H9 (cell line): ENCODE measurements at regions not wholly inside any gene's neighbourhood (a gene's known extent, or its start where the extent isn't known, plus 50 kb on each side); places are given as distances from the start of the nearest gene placed in this dataset.

Source experiments
- DNase-seq: peaks from one replicate; pipeline ENCODE4 v3.0.0-alpha.2; 2017
- H2AFZ ChIP-seq: one replicate; pipeline ENCODE4 v1.6.1; 2013; ENCODE audit warnings: mild to moderate bottlenecking, low read length, control low read depth, moderate library complexity
- H2AK5ac ChIP-seq: 2 replicates; pipeline ENCODE4 v1.6.1; 2013; ENCODE audit warnings: low read length, control low read depth, mixed read lengths; ENCODE audit not compliant: insufficient read length
- H2BK120ac ChIP-seq: one replicate; pipeline ENCODE4 v1.6.1; 2013; ENCODE audit warnings: low read depth, mild to moderate bottlenecking, low read length, control low read depth, inconsistent platforms; ENCODE audit not compliant: poor library complexity, severe bottlenecking
- H2BK12ac ChIP-seq: 2 replicates; pipeline ENCODE4 v1.6.1; 2013; ENCODE audit warnings: low read length, control low read depth, mixed read lengths, low read depth; ENCODE audit not compliant: insufficient read length
- H2BK15ac ChIP-seq: 2 replicates; pipeline ENCODE4 v1.6.1; 2013; ENCODE audit warnings: low read depth, low read length, control low read depth
- H2BK20ac ChIP-seq: one replicate; pipeline ENCODE4 v1.6.1; 2013; ENCODE audit warnings: low read depth, mild to moderate bottlenecking, low read length, control low read depth, inconsistent platforms; ENCODE audit not compliant: poor library complexity, severe bottlenecking
- H2BK5ac ChIP-seq: 2 replicates; pipeline ENCODE4 v1.6.1; 2013; ENCODE audit warnings: low read length, control low read depth, mixed read lengths; ENCODE audit not compliant: insufficient read length
- H3K14ac ChIP-seq: 2 replicates; pipeline ENCODE4 v1.6.1; 2013; ENCODE audit warnings: low read length, control low read depth; ENCODE audit not compliant: insufficient read depth
- H3K18ac ChIP-seq: 2 replicates; pipeline ENCODE4 v1.6.1; 2013; ENCODE audit warnings: low read depth, mild to moderate bottlenecking, mixed read lengths, low read length, control low read depth; ENCODE audit not compliant: insufficient read length
- H3K23ac ChIP-seq: 2 replicates; pipeline ENCODE4 v1.6.1; 2013; ENCODE audit warnings: low read length, control low read depth, mixed read lengths, low read depth; ENCODE audit not compliant: insufficient read length
- H3K23me2 ChIP-seq: 2 replicates; pipeline ENCODE4 v1.6.1; 2013; ENCODE audit warnings: low read depth, mild to moderate bottlenecking, mixed read lengths, low read length, control low read depth; ENCODE audit not compliant: insufficient read length, poor library complexity, severe bottlenecking
- H3K27ac ChIP-seq: 2 replicates; pipeline ENCODE4 v1.5.1; 2013; ENCODE audit warnings: low read length, control low read depth, mixed read lengths, low read depth; ENCODE audit not compliant: insufficient read length
- H3K27me3 ChIP-seq: 2 replicates; pipeline ENCODE4 v1.6.1; 2013; ENCODE audit warnings: low read length, control low read depth, inconsistent platforms; ENCODE audit not compliant: insufficient read depth
- H3K4ac ChIP-seq: 2 replicates; pipeline ENCODE4 v1.6.1; 2013; ENCODE audit warnings: low read depth, mild to moderate bottlenecking, control low read depth, inconsistent platforms, low read length, moderate library complexity
- H3K4me1 ChIP-seq: 2 replicates; pipeline ENCODE4 v1.6.1; 2013; ENCODE audit warnings: low read length, control low read depth, inconsistent platforms; ENCODE audit not compliant: insufficient read depth
- H3K4me2 ChIP-seq: 2 replicates; pipeline ENCODE4 v1.6.1; 2013; ENCODE audit warnings: low read length, control low read depth, mixed read lengths; ENCODE audit not compliant: insufficient read length, insufficient read depth
- H3K56ac ChIP-seq: 2 replicates; pipeline ENCODE4 v1.6.1; 2013; ENCODE audit warnings: low read depth, mild to moderate bottlenecking, mixed read lengths, low read length, control low read depth; ENCODE audit not compliant: insufficient read length
- H3K79me1 ChIP-seq: 2 replicates; pipeline ENCODE4 v1.6.1; 2013; ENCODE audit warnings: low read depth, mild to moderate bottlenecking, moderate library complexity, low read length, control low read depth, inconsistent platforms; ENCODE audit not compliant: insufficient read depth, poor library complexity, severe bottlenecking
- H3K79me2 ChIP-seq: 2 replicates; pipeline ENCODE4 v1.6.1; 2013; ENCODE audit warnings: low read length, control low read depth, inconsistent platforms; ENCODE audit not compliant: insufficient read depth
- H3K9ac ChIP-seq: 2 replicates; pipeline ENCODE4 v1.6.1; 2013; ENCODE audit warnings: low read length, control low read depth, mixed read lengths; ENCODE audit not compliant: insufficient read length; ENCODE audit errors: extremely low read depth
- H3K9me3 ChIP-seq: one replicate; pipeline ENCODE4 v1.6.1; 2013; ENCODE audit warnings: low read depth, low read length, inconsistent platforms; ENCODE audit not compliant: control insufficient read depth
- H3T11ph ChIP-seq: one replicate; pipeline ENCODE4 v1.6.1; 2013; ENCODE audit warnings: mild to moderate bottlenecking, low read length, control low read depth, inconsistent platforms
- H4K20me1 ChIP-seq: one replicate; pipeline ENCODE4 v1.6.1; 2013; ENCODE audit not compliant: control insufficient read depth, insufficient read length, insufficient read depth
- H4K5ac ChIP-seq: 2 replicates; pipeline ENCODE4 v1.6.1; 2013; ENCODE audit warnings: low read depth, mild to moderate bottlenecking, mixed read lengths, low read length, control low read depth; ENCODE audit not compliant: insufficient read length
- H4K8ac ChIP-seq: replicated peaks from 2 replicates; pipeline ENCODE4 v1.6.1; 2013; ENCODE audit warnings: low read length, control low read depth, mixed read lengths, low read depth; ENCODE audit not compliant: insufficient read length
- H4K91ac ChIP-seq: 2 replicates; pipeline ENCODE4 v1.6.1; 2013; ENCODE audit warnings: low read depth, mild to moderate bottlenecking, moderate library complexity, mixed read lengths, low read length, control low read depth; ENCODE audit not compliant: insufficient read length
- H3K27ac Mint-ChIP-seq, 3 experiments: 2 replicates in 2 of 3; 3 replicates in 1 of 3; pipeline ENCODE4 v1.8.0; 2020 to 2021; ENCODE audit warnings: mixed read lengths in 3 of 3, mild to moderate bottlenecking in 1 of 3, moderate library complexity in 1 of 3
- H3K27me3 Mint-ChIP-seq: 2 replicates; pipeline ENCODE4 v1.8.0; 2021; ENCODE audit warnings: low read depth, mild to moderate bottlenecking, moderate library complexity, mixed read lengths
- H3K36me3 Mint-ChIP-seq, 3 experiments: 2 replicates in 2 of 3; 3 replicates in 1 of 3; pipeline ENCODE4 v1.8.0; 2020 to 2021; ENCODE audit warnings: low read depth in 3 of 3, mixed read lengths in 3 of 3; ENCODE audit not compliant: insufficient read depth in 1 of 3
- H3K4me1 Mint-ChIP-seq, 2 experiments: 2 replicates each; pipeline ENCODE4 v1.8.0; 2020; ENCODE audit warnings: mixed read lengths in 2 of 2
- H3K4me3 Mint-ChIP-seq, 2 experiments: 2 replicates in 1 of 2; 3 replicates in 1 of 2; pipeline ENCODE4 v1.8.0; 2020 to 2021; ENCODE audit warnings: mild to moderate bottlenecking in 2 of 2, mixed read lengths in 2 of 2, moderate library complexity in 1 of 2
- H3K9me3 Mint-ChIP-seq, 2 experiments: 2 replicates in 1 of 2; 3 replicates in 1 of 2; pipeline ENCODE4 v1.8.0; 2020; ENCODE audit warnings: mild to moderate bottlenecking in 2 of 2, mixed read lengths in 2 of 2, moderate library complexity in 1 of 2
- WGBS: extraction: QIAGEN DNeasy Blood & Tissue Kit; methylation state at CpG from one replicate; pipeline ENCODE4 v1.1.7; 2013; ENCODE audit warnings: missing lambda C conversion rate, low lambda C conversion rate, mixed read lengths; ENCODE audit not compliant: insufficient read length; ENCODE audit errors: extremely low coverage; 5-methylcytosine and 5-hydroxymethylcytosine counted together
- TF ChIP-seq, protein P1 (sequence below): fragments of 200-600 bp; sonication (generic); conservative IDR thresholded peaks from 3 replicates; pipeline ENCODE4 v1.8.0; 2021; ENCODE audit warnings: antibody characterized with exemption, mild to moderate bottlenecking

DNA sequence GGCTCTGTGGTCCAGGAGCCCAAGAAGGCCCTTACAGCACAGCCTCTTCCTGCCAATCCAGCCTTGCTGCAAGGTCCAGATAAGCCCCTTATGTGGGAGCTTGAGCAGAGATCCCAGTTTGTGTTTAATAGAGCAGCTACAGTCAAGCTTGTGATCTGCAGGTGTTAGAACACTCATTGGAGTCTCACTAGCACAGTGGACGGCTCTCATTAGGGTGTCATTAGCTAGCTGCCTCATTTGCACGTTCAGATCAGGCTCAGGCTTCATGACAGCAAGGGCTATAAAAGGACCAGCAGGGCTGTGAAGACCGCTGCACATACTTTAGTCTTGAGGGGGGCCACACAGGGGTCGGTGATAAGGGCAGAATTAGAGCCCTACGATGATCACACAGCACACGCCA lies 443.2 kb downstream of the RPS24 start:
- Mint-ChIP-seq H3K4me1 (peaks cover 21 to 24% of the 10 kb centered on the region in 2 experiments), H3K27ac (no peak overlapping the region)

More for the DNA sequence above, 443.2 kb downstream of the RPS24 start:
- no peak overlapping the region for H3K18ac ChIP-seq
- H3K79me1 ChIP-seq = no peaks in the 10 kb centered on the region
- no peak overlapping the region for H3K23ac ChIP-seq
- WGBS = no CpG with 5 or more reads among the region's 6 CpGs
- no peak overlapping the region for H2BK5ac ChIP-seq
- no peak overlapping the region for H2AK5ac ChIP-seq
- no peak overlapping the region for H4K91ac ChIP-seq
- no peaks in the 10 kb centered on the region for H3K9me3 ChIP-seq
- no peak overlapping the region for H3T11ph ChIP-seq
- H4K8ac ChIP-seq = no peak overlapping the region
- Mint-ChIP-seq H3K9me3 (no peaks in the 10 kb centered on the region), H3K36me3 (no peaks in the 10 kb centered on the region), H3K4me3 (no peak overlapping the region), H3K27me3 (peaks cover 7% of the 10 kb centered on the region)
- no peaks in the 10 kb centered on the region for H3K79me2 ChIP-seq
- H3K4me1 ChIP-seq = no peaks in the 10 kb centered on the region; the same call in 1 of the 2 replicates
- H3K14ac ChIP-seq = no peak overlapping the region
- H3K56ac ChIP-seq = no peak overlapping the region
- no peak overlapping the region for H2BK12ac ChIP-seq
- no peak for DNase-seq
- no peaks in the 10 kb centered on the region for H3K27me3 ChIP-seq
- no peak overlapping the region for H2BK120ac ChIP-seq
- H3K9ac ChIP-seq = no peak overlapping the region
- no peak overlapping the region for H3K4ac ChIP-seq
- H2BK20ac ChIP-seq = no peak overlapping the region
- no peaks in the 10 kb centered on the region for H4K20me1 ChIP-seq
- H3K27ac ChIP-seq = no peak overlapping the region
- no peak overlapping the region for H2BK15ac ChIP-seq
- H4K5ac ChIP-seq = no peak overlapping the region
- no peak overlapping the region for H2AFZ ChIP-seq
- no peak overlapping the region for H3K4me2 ChIP-seq
- no peaks in the 10 kb centered on the region for H3K23me2 ChIP-seq
- TF ChIP-seq, protein P1, sequence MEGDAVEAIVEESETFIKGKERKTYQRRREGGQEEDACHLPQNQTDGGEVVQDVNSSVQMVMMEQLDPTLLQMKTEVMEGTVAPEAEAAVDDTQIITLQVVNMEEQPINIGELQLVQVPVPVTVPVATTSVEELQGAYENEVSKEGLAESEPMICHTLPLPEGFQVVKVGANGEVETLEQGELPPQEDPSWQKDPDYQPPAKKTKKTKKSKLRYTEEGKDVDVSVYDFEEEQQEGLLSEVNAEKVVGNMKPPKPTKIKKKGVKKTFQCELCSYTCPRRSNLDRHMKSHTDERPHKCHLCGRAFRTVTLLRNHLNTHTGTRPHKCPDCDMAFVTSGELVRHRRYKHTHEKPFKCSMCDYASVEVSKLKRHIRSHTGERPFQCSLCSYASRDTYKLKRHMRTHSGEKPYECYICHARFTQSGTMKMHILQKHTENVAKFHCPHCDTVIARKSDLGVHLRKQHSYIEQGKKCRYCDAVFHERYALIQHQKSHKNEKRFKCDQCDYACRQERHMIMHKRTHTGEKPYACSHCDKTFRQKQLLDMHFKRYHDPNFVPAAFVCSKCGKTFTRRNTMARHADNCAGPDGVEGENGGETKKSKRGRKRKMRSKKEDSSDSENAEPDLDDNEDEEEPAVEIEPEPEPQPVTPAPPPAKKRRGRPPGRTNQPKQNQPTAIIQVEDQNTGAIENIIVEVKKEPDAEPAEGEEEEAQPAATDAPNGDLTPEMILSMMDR = no peak
